ENCODE measurements at regions not wholly inside any gene's neighbourhood (a gene's known extent, or its start where the extent isn't known, plus 50 kb on each side); places are given as distances from the start of the nearest gene placed in this dataset.

GRCh38 chr10:2728087-2728486 is 339.3 kb upstream of the PFKP start:
- no peak for DNase-seq (ENCODE audit: low read depth)

- no peak for DNase-seq (ENCODE audit: low read depth)
These were observed 350.8 kb upstream of the PFKP start for GRCh38 chr10:2716596-2716995.

- DNase-seq (ENCODE audit: low read depth), result no peak
These were observed 352.8 kb upstream of the PFKP start for GRCh38 chr10:2714597-2714996.

GRCh38 chr10:2703953-2704352 is 363.4 kb upstream of the PFKP start:
- no peak for DNase-seq (ENCODE audit: low read depth)

GRCh38 chr10:2701802-2702201 is 365.5 kb upstream of the PFKP start:
- no peak for DNase-seq (ENCODE audit: low read depth)

GRCh38 chr10:2700626-2701305 is 366.6 kb upstream of the PFKP start:
- no peak for DNase-seq (ENCODE audit: low read depth)

- DNase-seq (ENCODE audit: low read depth), result no peak
These were observed 378.4 kb upstream of the PFKP start for GRCh38 chr10:2688958-2689357.

GRCh38 chr10:2686691-2687090 is 380.7 kb upstream of the PFKP start:
- no peak for DNase-seq (ENCODE audit: low read depth)

GRCh38 chr10:2682491-2682890 is 384.9 kb upstream of the PFKP start:
- DNase-seq (ENCODE audit: low read depth), result no peak

GRCh38 chr10:2681891-2682290 is 385.5 kb upstream of the PFKP start:
- DNase-seq (ENCODE audit: low read depth), result no peak

GRCh38 chr10:2680821-2681220 is 386.5 kb upstream of the PFKP start:
- no peak for DNase-seq (ENCODE audit: low read depth)

GRCh38 chr10:2679646-2680045 is 387.7 kb upstream of the PFKP start:
- no peak for DNase-seq (ENCODE audit: low read depth)

GRCh38 chr10:2676455-2676854 is 390.9 kb upstream of the PFKP start:
- no peak for DNase-seq (ENCODE audit: low read depth)

- no peak for DNase-seq (ENCODE audit: low read depth)
These were observed 392.9 kb upstream of the PFKP start for GRCh38 chr10:2674451-2674850.

- DNase-seq (ENCODE audit: low read depth), result no peak
These were observed 396.5 kb upstream of the PFKP start for GRCh38 chr10:2670864-2671263.

GRCh38 chr10:2665772-2666171 is 401.6 kb upstream of the PFKP start:
- DNase-seq (ENCODE audit: low read depth), result no peak

GRCh38 chr10:2660276-2660675 is 407.1 kb upstream of the PFKP start:
- DNase-seq (ENCODE audit: low read depth), result no peak

- no peak for DNase-seq (ENCODE audit: low read depth)
These were observed 407.6 kb upstream of the PFKP start for GRCh38 chr10:2659660-2660209.

- DNase-seq (ENCODE audit: low read depth), result no peak
These were observed 408.6 kb upstream of the PFKP start for GRCh38 chr10:2658780-2659179.

GRCh38 chr10:2650328-2650727 is 417.0 kb upstream of the PFKP start:
- DNase-seq (ENCODE audit: low read depth), result no peak

- DNase-seq (ENCODE audit: low read depth), result no peak
These were observed 426.3 kb upstream of the PFKP start for GRCh38 chr10:2641028-2641427.

GRCh38 chr10:2633630-2634029 is 433.7 kb upstream of the PFKP start:
- DNase-seq (ENCODE audit: low read depth), result no peak

- no peak for DNase-seq (ENCODE audit: low read depth)
These were observed 435.7 kb upstream of the PFKP start for GRCh38 chr10:2631557-2632205.

- DNase-seq (ENCODE audit: low read depth), result no peak
These were observed 438.6 kb upstream of the PFKP start for GRCh38 chr10:2628705-2629104.
